ENCODE measurements at regions not wholly inside any gene's neighbourhood (a gene's known extent, or its start where the extent isn't known, plus 50 kb on each side); places are given as distances from the start of the nearest gene placed in this dataset.

DNA sequence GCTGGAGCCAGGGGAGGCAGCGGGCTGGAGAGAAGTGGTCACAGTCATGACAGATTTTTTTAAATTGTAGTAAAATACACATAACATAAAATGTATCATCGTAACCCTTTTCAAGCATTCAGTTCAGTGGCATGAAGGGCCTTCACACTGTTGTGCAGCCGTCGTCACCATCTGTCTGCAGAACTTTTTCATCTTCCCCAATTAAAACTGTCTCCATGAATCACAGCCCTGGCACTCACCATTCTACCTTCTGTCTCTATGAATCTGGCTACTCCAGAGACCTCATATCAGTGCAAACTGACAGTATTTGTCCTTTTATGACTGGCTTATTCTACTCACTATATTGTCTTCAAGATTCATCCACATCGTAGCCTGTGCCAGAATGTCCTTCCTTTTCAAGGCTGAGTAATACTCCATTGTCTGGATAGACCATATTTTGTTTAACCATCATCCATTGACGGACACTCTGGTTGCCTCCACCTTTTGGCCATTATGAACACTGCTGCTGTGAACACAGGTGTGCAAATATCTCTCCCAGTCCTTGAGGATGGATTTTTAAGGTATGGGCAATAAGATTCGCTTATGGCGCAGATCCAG lies 91.5 kb upstream of the NCOR2 start:
- Histone ChIP-seq H3K9me3 (ENCODE audit: control insufficient read depth, low read length) (no peaks in the 10 kb centered on the region), H3K27me3 (ENCODE audit: control insufficient read depth, insufficient read depth, low read length, poor library complexity, severe bottlenecking) (no peaks in the 10 kb centered on the region), H3K36me3 (ENCODE audit: control insufficient read depth, insufficient read depth, low read length) (no peaks in the 10 kb centered on the region), H3K9ac (ENCODE audit: extremely low read depth, low read length, poor library complexity, severe bottlenecking) (no peak overlapping the region), H3K4me3 (ENCODE audit: low read length) (no peak overlapping the region), H3K27ac (ENCODE audit: low read depth, low read length) (no peak overlapping the region), H3K4me1 (ENCODE audit: control insufficient read depth, insufficient read depth, low read length) (peaks cover 4% of the 10 kb centered on the region)
- no peak for DNase-seq
- Mint-ChIP-seq H3K36me3 (ENCODE audit: low read depth) (no peaks in the 10 kb centered on the region), H3K4me1 (peaks cover 8% of the 10 kb centered on the region), H3K27me3 (ENCODE audit: insufficient read depth) (peaks cover 5% of the 10 kb centered on the region), H3K4me3 (no peak overlapping the region), H3K27ac (no peak overlapping the region), H3K9me3 (no peaks in the 10 kb centered on the region)
- 91 to 96% methylated on average over 7 to 8 of the region's 8 CpGs for WGBS, 2 experiments (ENCODE audit: insufficient coverage in 1 of 2, insufficient read length in 1 of 2)
- TF ChIP-seq, protein P1, sequence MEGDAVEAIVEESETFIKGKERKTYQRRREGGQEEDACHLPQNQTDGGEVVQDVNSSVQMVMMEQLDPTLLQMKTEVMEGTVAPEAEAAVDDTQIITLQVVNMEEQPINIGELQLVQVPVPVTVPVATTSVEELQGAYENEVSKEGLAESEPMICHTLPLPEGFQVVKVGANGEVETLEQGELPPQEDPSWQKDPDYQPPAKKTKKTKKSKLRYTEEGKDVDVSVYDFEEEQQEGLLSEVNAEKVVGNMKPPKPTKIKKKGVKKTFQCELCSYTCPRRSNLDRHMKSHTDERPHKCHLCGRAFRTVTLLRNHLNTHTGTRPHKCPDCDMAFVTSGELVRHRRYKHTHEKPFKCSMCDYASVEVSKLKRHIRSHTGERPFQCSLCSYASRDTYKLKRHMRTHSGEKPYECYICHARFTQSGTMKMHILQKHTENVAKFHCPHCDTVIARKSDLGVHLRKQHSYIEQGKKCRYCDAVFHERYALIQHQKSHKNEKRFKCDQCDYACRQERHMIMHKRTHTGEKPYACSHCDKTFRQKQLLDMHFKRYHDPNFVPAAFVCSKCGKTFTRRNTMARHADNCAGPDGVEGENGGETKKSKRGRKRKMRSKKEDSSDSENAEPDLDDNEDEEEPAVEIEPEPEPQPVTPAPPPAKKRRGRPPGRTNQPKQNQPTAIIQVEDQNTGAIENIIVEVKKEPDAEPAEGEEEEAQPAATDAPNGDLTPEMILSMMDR (conservative IDR thresholded peaks at IDR 0.05) = no peak

DNA sequence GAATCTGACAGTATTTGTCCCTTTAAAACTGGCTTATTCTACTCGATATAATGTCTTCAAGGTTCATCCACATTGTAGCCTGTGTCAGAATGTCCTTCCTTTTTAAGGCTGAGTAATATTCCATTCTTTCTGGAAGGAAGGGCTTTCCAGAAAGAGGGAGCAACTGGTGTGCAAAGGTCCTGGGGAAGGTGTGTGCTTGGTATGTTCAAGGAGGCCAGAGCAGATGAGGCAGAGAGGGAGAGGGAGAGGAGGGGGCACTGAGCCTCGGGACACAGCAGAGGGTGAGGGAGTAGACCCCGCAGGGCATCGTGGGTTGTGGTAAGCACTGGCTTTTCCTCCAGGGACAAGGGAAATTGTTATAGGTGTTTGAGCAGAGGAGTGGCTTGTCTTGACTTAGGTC lies 90.9 kb upstream of the NCOR2 start:
- no peaks in the 10 kb centered on the region for H3K9me3 ChIP-seq (ENCODE audit: control insufficient read depth, low read length)
- H3K36me3 ChIP-seq (ENCODE audit: control insufficient read depth, insufficient read depth, low read length) = no peaks in the 10 kb centered on the region
- H3K9ac ChIP-seq (ENCODE audit: extremely low read depth, low read length, poor library complexity, severe bottlenecking) = no peak overlapping the region
- WGBS, 2 experiments (ENCODE audit: insufficient coverage in 1 of 2, insufficient read length in 1 of 2) = 90 to 100% methylated on average over 1 to 4 of the region's 4 CpGs
- no peak for DNase-seq
- H3K4me1 ChIP-seq (ENCODE audit: control insufficient read depth, insufficient read depth, low read length) = peaks cover 4% of the 10 kb centered on the region
- Mint-ChIP-seq H3K4me1 (peaks cover 8% of the 10 kb centered on the region), H3K36me3 (ENCODE audit: low read depth) (no peaks in the 10 kb centered on the region), H3K27me3 (ENCODE audit: insufficient read depth) (peaks cover 5% of the 10 kb centered on the region), H3K9me3 (no peaks in the 10 kb centered on the region), H3K4me3 (no peak overlapping the region), H3K27ac (no peak overlapping the region)
- no peaks in the 10 kb centered on the region for H3K27me3 ChIP-seq (ENCODE audit: control insufficient read depth, insufficient read depth, low read length, poor library complexity, severe bottlenecking)
- TF ChIP-seq, protein P1 (conservative IDR thresholded peaks at IDR 0.05) = no peak
- H3K4me3 ChIP-seq (ENCODE audit: low read length) = no peak overlapping the region
- no peak overlapping the region for H3K27ac ChIP-seq (ENCODE audit: low read depth, low read length)

DNA sequence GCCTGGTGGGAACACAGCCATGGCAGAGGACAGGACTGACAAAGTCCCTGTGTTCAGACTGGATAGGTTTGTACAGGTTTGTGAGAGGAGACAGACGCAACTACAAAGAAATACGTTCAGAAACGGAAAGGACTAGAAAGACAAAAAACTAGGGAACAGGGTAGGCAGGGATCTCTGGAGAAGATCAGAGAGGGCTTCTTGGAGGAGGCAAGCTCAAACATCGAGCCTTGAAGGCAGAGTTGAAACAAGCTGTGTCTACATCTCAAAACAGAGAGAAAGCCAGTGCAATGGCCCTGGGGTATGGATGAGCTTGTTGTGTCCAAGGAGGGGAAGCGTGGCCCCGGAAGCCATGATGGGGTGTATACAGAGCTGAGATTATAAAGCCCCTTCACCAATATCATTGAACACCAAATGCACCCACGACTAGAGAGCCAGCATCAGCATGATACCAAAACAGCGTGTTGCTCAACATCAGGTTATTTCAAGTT lies 89.6 kb upstream of the NCOR2 start:
- no peaks in the 10 kb centered on the region for H3K36me3 Mint-ChIP-seq (ENCODE audit: low read depth)
- peaks cover 8% of the 10 kb centered on the region for H3K4me1 Mint-ChIP-seq
- peaks cover 2% of the 10 kb centered on the region for H3K27me3 Mint-ChIP-seq (ENCODE audit: insufficient read depth)
- no peaks in the 10 kb centered on the region for H3K9me3 Mint-ChIP-seq
- WGBS, 2 experiments (ENCODE audit: insufficient coverage in 1 of 2, insufficient read length in 1 of 2) = 65 to 67% methylated on average over 7 to 8 of the region's 8 CpGs
- TF ChIP-seq, protein P1 (conservative IDR thresholded peaks at IDR 0.05) = no peak
- no peak overlapping the region for H3K27ac ChIP-seq (ENCODE audit: low read depth, low read length)
- H3K4me1 ChIP-seq (ENCODE audit: control insufficient read depth, insufficient read depth, low read length) = peaks cover 4% of the 10 kb centered on the region
- no peaks in the 10 kb centered on the region for H3K9me3 ChIP-seq (ENCODE audit: control insufficient read depth, low read length)
- DNase-seq = no peak
- no peaks in the 10 kb centered on the region for H3K27me3 ChIP-seq (ENCODE audit: control insufficient read depth, insufficient read depth, low read length, poor library complexity, severe bottlenecking)
- H3K9ac ChIP-seq (ENCODE audit: extremely low read depth, low read length, poor library complexity, severe bottlenecking) = no peak overlapping the region
- H3K4me3 ChIP-seq (ENCODE audit: low read length) = no peak overlapping the region
- no peak overlapping the region for H3K4me3 Mint-ChIP-seq
- H3K27ac Mint-ChIP-seq = no peak overlapping the region
- no peaks in the 10 kb centered on the region for H3K36me3 ChIP-seq (ENCODE audit: control insufficient read depth, insufficient read depth, low read length)

Measured in endodermal cell (in vitro differentiated cells).